GM19238 (cell line): ENCODE measurements at regions not wholly inside any gene's neighbourhood (a gene's known extent, or its start where the extent isn't known, plus 50 kb on each side); places are given as distances from the start of the nearest gene placed in this dataset.

Source experiments
- DNase-seq: peaks from one replicate; pipeline ENCODE4 v3.0.0; 2011; ENCODE audit warnings: low spot score; ENCODE audit not compliant: insufficient read length

DNA sequence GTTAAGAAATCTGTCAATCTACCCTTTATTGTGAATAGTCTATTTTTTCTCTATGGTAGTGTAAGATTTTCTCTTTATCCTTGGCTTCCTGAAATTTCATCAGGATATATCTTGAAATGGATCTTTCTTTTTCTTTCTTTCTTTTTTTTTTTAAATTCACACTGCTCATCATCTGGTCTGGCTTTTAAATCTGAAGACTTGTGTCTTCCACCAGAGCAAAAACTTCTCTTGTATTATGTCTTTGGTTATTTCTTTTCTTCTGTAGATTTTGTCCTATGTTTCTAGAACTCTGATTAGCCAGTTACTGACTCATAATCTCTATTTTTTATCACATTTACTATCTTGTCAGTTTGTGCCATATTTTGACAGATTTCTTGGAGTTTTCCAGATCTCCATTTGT lies 133.8 kb upstream of the LMO4 start:
- DNase-seq, result no peak

DNA sequence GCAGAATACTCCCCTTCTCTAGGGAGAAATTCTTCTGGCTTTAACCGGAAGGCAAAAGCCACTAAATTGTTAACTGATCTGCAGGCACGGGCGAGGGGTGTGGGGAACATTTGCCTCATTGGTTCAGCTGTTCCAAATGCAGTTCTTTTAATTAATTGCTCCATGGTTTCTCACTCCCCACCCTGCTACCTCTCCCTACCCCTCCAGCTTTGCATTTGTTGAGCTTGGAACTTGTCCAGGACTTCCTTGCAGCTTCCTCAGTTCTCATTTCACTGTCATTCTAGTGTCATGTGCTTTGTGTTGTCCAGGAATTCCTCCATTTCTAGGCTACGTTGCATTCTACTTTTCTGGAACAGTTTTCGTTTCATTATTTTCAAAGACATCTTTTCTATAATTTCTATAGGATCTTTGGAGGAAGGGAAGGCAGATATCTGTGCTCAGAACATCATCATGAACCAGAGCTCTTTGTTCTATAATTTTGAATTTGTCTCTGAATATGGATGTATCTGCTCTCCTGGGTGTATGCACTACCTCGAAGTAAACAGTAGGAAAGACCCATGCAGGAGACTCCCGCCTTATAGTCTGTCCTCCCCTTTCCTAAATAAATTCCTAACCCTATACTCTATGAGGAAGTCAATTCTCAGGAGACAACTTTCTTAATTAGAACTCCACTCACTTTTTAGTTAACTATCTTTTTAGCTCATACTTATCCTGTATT lies 132.4 kb upstream of the LMO4 start:
- no peak for DNase-seq

DNA sequence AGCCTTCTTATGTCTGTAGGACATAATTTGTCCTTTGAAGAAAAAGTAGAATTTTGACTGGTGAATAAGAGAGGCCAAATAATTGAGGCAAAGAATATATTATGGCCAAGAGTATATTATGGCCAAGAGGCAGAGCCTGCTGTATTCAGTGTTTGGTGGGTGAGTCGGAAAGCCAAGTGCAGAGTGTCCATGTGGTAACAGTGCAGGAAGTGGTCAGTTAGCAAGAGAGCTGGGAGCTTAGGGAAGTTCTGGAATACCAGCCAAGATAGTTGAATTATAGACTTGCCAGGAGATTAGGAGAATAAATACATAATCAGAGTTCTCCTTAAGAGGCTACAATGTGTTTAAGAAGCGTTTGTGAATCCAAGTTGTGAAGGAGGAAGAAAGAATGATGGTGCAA lies 131.5 kb upstream of the LMO4 start:
- DNase-seq, result no peak

DNA sequence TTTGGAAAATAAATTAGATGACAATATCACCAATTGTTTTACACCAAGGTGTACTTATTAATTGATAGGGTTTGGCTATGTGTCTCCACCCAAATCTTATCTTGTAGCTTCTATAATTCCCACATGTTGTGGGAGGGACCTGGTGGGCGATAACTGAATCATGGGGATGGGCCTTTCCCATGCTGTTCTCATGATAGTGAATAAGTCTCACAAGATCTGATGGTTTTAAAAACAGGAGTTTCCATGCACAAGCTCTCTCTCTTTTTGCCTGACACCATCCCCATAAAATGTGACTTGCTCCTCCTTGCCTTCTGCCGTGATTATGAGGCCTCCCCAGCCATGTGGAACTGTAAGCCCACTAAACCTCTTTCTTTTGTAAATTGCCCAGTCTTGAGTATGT lies 131.0 kb upstream of the LMO4 start:
- DNase-seq, result no peak

DNA sequence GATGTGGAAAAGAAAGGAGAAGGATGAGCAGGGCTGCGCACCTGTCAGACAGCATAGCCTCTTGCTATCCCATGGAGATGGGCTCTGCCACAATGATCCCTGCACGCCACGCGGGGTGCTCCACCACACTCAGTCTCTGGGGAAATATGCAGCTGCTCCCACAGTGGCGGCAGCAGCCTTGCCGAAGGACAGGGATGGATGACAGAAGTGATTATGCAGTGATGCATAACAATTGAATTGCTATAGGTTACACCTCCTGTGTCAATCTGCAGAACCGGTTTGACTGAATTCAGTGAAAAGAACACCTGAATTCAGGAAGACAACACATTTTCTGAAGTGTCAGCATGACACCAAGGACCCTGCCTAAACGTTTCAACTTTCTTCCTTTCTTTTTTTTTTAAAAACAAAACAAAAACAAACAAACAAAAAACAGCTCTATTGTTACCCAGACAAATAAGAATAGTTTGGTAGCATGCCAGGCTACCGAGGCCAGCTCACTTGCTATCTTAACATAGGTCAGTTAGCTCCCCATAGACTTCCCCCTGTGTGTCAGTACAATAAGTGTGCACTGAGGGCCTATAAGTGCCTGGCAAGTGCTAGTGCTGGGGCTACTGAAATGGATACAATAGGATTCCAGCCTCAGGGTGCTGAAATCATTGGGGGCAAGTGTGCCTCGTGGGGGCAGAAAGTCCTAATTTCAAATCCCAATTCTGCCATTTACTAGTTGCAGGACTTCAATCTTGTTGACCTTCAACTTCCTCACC lies 127.6 kb upstream of the LMO4 start:
- DNase-seq, result no peak

DNA sequence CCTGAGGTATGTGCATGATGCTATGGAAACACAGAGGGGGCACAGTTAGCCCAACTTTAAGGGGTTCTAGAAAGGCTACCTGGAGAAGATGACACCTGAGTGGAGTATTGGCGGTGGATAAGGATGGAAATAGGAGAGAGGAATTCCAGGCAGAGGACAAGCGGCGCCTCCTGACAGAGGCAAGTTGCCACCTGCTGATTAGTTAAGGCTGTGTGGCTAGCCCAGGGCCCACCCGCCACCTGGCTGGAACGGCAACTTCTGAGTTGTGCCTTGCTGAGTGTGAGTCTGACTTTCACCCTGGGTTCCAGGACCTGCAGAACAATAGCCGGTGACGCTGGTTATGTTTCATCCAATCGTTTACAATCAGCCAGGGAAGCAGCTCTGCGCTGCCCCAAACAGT lies 126.9 kb upstream of the LMO4 start:
- no peak for DNase-seq

DNA sequence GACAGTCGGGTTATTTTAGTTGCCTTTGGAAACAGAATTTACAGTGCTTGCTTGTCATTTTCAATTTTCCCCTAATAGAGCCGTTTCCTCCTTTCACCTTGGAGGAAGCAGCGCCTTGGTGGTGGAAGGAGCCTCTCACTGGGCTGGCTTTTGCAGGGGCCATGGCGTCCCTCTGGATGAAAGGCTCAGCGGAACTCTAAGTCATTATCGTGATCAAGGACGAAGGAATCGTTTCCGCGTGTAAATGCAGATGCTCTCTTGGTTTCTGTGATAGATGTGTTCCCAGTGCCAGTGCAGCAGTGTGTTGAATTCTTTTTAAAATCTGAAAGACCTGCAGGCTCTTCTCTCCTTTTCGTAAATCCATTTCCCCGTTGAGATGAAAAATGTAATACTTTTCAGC lies 126.2 kb upstream of the LMO4 start:
- DNase-seq, result no peak

DNA sequence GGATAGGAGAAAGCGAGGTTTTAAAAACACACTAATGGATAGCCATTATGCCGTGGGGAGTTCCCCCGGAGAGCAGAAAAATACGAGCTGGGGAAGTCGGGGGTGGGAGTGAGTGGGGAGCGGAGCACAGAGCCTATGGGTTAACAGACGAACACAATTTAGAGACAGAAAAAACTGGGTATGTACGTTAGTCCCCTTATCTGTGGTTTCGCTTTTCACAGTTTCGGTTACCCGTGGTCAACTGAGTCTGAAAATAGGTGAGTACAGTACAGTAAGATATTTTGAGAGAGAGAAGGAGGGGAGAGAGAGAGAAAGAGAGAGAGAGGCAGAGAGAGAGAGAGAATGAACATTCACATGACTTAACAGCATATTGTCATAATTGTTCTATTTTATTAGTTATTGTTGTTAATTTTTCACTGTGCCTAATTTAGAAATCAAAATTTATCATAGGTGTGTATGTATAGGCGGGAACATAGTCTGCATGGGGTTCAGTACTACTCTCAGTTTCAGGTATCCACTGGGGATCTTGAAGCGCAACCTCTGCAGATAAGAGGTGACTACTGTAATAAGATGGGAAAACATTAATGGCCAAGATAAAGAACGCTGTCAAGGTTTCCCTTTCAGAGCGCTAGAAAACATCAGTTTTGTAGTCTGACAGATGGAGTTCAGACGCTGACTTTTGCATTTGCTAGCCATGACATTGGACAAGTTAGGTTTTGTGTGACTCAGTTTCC lies 125.6 kb upstream of the LMO4 start:
- DNase-seq, result peak; percentile 19

DNA sequence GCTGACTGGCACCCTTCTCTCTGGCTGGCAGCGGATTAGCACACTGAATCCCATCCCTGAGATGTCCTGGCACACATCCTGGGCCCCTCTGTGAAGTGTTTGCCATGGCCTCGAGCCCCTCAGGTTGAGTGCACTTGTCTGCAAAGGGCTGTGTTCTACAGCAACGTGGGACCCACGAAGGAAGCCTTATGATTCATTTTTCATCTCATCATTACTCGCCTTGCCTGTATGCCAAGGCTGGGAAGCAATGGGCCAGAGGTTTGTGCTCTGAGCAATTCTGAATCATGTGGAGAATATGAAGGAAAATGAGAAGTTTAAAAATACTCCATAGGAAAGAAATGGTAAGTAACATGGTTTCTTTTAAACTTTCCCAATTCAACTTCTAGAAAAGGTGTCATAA lies 124.8 kb upstream of the LMO4 start:
- no peak for DNase-seq

DNA sequence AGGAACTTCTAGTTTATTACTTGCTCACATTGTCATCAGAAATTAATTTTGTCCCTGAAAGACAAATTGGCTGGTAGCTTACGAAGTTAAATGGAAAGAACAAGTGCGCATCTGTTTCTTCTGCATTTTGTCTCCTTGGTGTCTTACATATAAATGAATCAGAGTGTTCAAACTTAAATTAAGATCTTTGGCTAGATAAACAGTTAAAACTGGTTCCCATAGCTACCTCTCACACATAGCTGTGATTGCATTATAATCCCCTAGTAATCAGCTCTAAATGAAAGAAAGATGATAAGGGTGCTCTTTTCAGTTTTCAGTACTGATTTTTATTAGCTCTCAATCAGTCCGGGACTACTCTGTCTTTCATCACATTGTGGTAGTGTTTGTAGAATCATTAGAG lies 124.2 kb upstream of the LMO4 start:
- DNase-seq, result no peak

DNA sequence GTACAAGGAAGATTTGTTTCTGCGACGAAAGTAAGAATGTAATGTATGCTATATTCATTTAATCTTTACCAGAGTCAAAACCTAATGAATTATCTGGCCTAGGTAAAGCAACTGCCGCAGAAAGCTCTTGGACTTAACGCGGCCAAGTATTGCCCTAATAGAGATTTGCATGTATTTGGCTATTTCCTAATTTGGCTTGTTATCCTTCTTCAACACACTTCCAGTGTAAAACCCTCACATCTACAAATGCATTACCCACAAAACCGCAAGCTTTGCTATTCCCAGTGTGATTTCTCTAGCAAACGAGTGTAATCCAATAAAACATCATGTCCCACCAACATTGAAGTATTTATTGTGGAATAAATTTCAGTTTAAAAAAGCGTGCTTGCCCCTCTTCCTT lies 123.8 kb upstream of the LMO4 start:
- DNase-seq, result no peak

DNA sequence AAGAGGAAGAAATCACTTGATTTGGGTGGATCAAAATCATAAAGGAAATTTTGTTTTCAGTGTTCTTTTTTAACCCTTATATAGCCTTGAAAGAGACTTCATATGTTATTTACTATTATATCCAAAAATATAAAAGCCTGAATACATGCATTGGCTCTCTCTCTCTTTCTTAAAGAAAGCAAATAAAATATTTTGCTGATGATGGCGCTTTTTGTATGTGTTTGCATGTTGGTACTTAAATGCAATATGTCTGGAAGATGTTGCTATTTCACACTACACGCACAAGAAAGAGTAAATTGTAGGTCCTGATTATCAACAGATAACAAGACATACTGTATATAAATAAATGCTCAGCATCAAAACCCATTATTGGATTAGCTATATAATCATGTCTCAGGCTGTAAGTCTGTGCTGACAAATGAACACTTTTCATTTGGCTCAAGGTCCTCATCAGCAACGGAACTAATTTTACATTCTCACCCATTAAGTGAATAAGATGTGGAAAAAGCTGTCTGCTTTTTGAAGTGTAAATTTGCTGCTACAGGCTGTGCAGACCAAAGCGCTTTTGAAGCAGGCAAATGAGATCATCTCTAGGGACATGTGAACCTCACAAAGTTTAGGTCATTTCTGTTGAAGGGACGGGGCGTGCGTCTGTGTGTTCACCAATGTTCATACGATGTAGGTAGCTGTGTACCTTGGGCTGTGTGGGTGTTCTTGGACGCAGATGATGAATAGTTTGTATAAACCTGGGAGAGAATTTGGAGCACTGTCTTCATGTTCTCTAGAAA lies 122.4 kb upstream of the LMO4 start:
- DNase-seq, result no peak

DNA sequence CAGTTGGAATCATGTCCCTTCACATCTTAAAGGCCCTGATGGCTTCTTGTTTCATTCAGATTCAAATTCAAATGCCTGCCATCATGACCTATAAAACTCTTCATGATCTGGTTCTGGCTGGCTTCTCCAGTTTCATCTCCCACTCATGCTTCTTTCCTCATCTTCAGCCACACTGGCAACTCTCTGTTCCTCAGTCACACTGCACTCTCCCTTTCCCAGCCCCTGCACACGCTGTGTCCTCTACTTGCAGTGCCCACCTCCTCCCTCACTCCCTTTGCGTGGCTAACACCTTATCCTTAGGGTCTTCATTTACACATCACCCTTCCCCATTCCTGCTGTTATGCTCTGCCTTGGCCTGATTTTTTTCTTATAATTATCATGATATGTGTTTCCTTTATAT lies 120.6 kb upstream of the LMO4 start:
- no peak for DNase-seq

DNA sequence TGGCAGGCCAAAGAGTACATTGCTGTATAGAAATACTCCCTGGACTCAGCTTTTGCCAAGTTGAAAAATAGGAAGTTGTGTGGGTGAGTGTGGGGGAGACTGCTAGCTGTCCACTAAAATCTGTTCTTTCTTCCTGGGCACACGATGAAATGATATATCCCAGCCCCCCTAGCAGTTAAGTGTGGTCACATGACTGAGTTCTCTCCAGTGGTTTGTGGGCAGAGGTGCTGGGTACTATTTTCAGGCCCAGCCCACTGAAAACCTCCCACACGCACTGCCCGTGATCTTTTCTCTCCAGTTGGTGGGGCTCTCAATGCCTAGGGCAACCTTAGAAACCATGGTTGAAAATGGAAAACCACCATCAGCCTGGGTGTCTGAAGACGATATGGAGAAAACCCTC lies 119.7 kb upstream of the LMO4 start:
- DNase-seq, result no peak

DNA sequence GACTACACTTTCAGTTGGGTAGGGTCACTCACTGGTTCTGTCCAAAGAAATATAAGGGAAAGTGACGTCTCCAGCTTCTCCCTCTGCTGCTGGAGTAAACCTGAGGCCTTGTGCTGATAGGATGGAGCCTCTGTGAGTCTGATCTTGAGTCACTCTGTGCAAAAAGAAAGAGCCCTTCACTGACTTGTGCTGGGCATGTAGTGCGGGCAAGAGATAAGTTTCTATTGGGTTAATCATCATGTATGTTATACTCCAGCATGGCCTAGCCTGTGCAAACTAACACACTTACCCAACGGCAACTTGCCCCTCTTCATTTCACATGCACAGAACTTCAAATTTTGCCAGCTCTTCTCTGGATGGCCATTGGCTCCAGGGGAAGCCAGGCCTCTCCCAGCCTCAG lies 118.5 kb upstream of the LMO4 start:
- DNase-seq, result no peak

DNA sequence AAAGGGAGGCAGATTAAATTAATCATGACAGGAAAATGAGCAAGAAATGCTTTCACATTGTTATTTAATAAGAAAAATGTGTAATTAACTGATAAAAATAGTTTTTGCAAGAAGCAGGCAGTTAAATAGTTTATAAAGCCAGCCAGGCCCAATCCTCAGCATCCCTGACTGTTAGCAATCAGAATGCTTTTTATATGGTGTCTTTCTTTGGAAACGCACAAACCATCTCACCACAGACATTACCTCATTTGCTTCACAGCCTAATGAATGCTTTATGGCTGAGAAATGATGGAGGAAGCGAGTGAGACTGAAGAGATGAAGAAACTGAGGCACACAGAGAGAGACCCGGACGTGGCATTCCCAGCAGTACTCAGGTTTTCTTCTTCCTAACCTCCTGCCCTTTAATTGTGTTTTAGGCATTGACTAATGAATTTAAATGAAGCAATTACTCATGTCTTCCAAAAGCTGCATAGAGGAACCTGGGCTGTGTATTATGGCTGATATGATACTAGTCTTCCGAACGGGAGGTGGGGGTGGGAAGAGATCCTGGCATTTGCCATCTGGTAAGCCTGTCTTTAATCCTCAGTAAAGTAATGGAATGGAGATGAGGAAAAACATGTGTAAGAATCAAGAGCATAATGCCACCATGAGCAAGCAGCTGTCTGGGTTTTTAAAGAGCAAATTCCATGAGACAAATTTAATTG lies 116.1 kb upstream of the LMO4 start:
- no peak for DNase-seq

DNA sequence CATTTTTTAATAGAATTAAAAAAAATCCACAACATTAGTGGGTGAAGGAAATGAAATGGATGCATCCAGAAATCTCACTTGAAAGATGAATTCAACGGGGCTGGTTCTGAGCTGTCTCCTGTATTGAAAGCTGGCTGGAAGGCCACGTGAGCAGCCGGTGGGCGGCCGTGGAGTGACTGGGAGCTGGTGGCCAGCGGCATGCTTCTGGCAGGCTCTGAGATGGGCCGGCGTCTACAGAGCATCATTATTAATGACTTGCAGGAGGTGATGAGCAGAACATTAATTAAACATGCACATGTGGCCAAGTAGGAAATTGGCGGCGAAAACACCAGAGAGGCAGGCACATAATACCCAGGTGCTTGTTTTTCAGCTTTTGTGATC lies 115.6 kb upstream of the LMO4 start:
- no peak for DNase-seq

DNA sequence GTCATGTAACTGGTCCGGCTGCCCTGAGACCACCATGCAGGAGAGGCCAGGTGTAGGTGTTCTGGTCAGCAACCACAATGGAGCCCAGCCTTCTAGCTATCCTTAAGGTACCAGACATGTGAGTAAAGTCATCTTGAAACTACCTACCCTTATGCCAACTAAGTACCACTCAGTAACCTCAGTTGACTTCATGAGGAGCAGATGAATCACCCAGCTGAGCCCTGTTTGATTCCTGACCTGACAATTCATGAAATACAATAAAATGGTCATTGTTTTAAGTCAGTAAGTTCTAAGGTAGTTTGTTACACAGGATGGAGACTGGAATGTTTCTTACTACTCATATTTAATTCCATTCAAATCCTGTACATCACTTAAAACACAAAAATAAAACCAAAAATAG lies 113.1 kb upstream of the LMO4 start:
- DNase-seq, result no peak

DNA sequence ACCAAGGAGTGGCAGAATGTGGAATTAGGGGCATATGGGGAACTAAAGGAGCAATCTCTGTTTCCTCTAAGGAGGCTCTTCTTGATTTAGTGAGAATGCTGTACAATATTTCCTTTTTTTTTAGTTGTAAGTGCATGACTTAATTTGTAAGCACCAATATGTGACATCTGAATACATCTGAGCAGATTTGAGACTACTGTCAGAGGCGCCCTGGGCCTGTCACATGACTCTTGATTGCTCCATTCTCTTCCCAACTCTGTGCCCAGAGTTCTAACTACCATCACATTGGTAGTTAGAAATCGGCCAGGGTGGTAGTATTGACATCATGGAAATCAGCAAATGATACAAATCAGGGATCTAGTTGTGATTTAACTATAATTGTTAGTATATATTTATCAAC lies 110.1 kb upstream of the LMO4 start:
- no peak for DNase-seq

DNA sequence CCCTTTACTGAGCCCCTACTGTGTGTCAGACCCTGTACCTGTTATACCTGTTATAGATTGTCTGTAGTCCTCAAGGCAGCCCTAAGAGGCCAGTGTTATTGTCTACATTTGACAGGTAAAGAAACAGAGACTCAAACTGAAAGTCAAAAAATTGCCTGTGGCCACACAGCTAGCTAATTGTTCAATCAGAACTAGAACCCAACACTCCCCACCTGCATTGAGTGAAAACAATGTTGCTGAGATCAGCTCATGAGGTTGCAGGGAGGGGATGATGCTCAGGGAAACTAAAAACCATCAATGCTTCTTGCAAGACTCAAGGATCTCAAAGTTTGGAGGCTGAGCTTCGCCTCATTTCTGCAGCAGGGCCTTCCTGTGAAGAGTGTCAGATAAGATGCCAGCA lies 109.5 kb upstream of the LMO4 start:
- no peak for DNase-seq

DNA sequence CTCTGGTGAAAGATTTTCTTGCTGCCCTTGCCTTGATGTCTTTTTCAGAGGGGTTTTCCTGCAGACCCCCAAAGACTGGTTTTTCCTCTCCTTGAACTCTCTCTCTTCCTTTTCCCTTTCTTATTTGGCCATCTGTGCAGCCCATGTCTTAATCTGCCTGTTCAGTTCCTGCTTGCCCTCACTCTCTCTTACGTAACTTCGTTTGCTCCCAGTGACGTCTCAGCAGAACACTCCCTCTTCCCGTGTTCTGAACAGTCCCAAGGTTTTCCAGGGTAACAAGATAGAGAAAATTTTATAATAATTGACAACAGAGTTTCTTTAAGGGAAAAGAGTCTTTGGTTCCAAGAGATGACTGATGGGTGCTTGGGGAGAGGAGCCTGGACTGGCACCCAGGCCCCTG lies 109.1 kb upstream of the LMO4 start:
- DNase-seq, result no peak
